Epithelial cell of proximal tubule (primary cell): ENCODE measurements at regions not wholly inside any gene's neighbourhood (a gene's known extent, or its start where the extent isn't known, plus 50 kb on each side); places are given as distances from the start of the nearest gene placed in this dataset.

Source experiments
- DNase-seq: peaks from one replicate; pipeline ENCODE4 v3.0.0-alpha.2; 2011; ENCODE audit warnings: low read depth
- H3K4me3 ChIP-seq: 2 replicates; pipeline ENCODE4 v1.5.1; 2011; ENCODE audit warnings: low read depth, mild to moderate bottlenecking, low read length
- TF ChIP-seq, protein P1 (sequence below): conservative IDR thresholded peaks from 2 replicates; pipeline ENCODE4 v1.5.1; 2012; ENCODE audit warnings: low read depth, mild to moderate bottlenecking, low read length

DNA sequence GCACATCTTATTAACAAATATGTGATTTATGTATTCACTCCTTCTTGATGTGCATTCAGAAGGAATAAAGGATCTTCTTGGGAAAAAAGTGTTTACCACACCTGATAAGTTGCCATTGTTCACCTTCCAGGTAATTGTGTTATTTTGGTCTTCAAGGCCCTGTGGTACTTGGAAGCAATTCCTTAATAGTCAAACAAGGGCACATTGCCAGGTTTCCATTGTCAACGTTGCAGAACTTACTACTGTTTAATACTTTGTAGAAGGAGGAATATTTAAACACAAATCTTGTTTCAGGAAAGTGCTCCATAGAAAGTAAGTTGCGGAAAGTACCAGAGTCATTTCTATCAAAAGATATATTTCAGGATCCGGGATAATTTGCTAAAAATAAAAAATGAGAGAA, 129.5 kb upstream of the SGK1 start:
- no peak for DNase-seq
- no peak overlapping the region for H3K4me3 ChIP-seq
- TF ChIP-seq, protein P1, sequence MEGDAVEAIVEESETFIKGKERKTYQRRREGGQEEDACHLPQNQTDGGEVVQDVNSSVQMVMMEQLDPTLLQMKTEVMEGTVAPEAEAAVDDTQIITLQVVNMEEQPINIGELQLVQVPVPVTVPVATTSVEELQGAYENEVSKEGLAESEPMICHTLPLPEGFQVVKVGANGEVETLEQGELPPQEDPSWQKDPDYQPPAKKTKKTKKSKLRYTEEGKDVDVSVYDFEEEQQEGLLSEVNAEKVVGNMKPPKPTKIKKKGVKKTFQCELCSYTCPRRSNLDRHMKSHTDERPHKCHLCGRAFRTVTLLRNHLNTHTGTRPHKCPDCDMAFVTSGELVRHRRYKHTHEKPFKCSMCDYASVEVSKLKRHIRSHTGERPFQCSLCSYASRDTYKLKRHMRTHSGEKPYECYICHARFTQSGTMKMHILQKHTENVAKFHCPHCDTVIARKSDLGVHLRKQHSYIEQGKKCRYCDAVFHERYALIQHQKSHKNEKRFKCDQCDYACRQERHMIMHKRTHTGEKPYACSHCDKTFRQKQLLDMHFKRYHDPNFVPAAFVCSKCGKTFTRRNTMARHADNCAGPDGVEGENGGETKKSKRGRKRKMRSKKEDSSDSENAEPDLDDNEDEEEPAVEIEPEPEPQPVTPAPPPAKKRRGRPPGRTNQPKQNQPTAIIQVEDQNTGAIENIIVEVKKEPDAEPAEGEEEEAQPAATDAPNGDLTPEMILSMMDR, result no peak

DNA sequence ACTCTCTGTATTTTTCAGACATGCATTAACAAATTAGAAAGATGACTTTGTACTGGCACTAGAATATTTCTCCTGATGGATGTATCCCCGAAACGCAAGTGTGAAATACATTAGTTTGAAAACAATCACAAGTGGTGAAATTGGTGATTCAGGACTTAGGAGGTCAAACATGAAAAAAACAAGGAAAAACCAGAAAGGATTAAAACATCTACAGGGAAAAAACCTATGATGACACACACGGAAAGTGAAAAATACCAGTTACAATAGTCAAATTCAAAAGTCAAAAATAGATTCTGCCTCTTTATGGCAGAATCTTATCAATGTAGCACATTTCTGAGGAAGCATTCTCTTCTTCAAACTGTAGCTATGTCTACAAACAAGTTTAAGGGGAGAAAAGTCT, 129.0 kb upstream of the SGK1 start:
- no peak overlapping the region for H3K4me3 ChIP-seq
- DNase-seq, result no peak
- TF ChIP-seq, protein P1, result no peak

DNA sequence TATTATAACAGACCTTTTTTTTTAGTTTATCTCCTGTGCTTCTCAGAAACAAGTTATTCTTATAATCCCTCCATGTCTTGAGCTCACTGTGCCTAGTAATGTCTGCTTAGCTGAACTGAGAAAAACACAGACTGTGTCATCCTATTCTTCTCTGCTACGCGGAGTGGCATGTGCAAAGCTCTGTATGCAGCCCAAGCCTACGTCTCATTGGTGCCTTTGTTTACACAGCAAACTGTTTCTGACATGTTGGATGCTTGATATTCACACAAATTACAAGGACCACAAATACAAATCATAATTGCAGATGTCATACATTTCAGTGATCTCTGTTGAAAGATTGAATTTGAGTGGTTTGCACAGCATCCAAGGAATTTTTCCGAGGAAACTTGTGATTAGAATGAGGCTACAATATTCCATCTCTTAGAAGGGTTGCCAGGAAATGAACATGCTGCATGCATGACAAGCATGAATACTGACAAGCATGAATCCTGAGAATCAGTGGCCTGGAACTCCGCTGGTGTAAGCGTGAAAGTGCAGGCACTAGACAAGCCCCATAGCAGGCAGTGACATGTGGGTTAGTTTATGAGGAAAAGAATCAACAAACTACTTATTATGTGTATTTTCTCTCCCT, 128.4 kb upstream of the SGK1 start:
- TF ChIP-seq, protein P1, result no peak
- H3K4me3 ChIP-seq, result no peak overlapping the region
- DNase-seq, result no peak

DNA sequence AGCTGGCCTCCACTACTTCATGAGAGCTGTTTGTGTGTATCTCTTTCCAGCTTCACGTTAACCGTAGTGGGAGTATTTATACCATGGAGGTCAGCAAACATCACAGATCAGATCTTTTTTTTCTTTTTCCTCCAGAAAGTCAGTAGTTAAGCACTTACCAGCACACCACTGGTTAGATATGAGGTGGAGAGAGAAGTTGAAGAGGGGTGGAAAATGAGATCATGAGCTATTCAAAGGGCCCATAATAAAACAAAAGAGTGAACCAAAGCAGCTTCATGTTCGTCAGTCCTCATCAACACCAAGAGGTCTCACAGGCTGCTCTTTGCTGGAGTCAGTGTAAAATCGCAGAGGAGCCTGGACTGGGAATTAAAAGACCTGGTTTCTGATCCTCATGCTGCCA, 125.1 kb upstream of the SGK1 start:
- no peak for DNase-seq
- TF ChIP-seq, protein P1, result no peak
- H3K4me3 ChIP-seq, result no peak overlapping the region

DNA sequence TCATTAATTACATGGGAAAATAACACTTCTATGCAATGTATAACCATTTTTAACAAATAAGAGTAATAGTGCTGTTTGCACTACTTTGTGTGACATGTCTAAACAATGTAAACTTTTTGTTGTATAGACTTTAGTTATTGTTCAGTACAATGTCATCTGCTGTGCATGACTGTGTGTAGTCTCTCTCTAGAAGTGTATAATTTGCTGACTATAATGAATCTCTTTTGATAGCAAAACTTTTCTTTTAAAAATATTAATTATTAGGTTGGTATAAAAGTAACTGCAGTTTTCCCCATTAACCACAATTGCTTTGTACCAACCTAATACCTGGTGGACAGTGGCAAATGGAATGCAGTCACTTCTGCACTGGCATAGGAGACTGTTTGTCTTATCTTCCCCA, 124.2 kb upstream of the SGK1 start:
- TF ChIP-seq, protein P1, result no peak
- DNase-seq, result no peak
- no peak overlapping the region for H3K4me3 ChIP-seq

DNA sequence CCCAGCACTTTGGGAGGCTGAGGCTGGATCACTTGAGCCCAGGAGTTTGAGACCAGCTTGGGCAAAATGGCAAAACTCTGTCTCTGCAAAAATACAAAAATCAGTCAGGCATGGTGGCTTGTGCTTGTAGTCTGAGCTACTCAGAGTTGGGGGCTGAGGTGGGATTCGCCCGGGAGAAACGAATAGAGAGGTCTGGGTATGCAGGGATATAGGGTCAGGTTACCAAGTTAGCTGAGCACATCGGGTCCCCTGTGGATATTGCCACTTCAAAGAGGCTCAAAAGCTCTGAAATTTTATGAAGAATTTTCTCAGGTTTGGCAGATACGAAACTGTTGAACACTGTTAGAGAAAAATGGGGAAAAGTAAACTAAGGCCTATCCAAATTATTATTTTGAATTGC, 120.9 kb upstream of the SGK1 start:
- H3K4me3 ChIP-seq, result no peak overlapping the region
- no peak for DNase-seq
- TF ChIP-seq, protein P1, result no peak

DNA sequence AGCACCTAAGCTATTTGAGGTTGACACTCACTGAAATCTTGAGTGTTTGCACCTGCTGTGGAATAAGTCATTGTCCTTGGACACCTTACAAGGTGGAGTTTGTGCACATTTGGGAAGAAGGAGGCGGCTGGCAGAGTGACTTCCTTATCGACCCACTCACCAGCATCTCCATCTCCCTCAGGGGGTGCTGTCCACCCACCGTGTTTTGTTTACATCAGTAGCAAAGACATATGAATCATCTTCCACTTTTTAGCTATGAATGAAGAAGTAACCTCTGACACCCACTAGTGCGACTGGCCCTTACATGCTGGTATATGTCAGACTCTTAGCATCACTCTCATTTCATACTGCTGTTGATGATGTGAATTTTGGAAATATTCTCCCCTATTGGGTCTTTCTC, 119.5 kb upstream of the SGK1 start:
- no peak overlapping the region for H3K4me3 ChIP-seq
- DNase-seq, result no peak

More for the DNA sequence above, 119.5 kb upstream of the SGK1 start:
- TF ChIP-seq, protein P1, result no peak
